ENCODE measurements at regions not wholly inside any gene's neighbourhood (a gene's known extent, or its start where the extent isn't known, plus 50 kb on each side); places are given as distances from the start of the nearest gene placed in this dataset.

GRCh38 chr20:57894096-57894495 lies 184.3 kb upstream of the PMEPA1 start:
- Histone ChIP-seq H3K4me1 (no peaks in the 10 kb centered on the region), H3K27ac (no peak overlapping the region), H3K9me3 (no peaks in the 10 kb centered on the region), H3K4me3 (no peak overlapping the region), H3K36me3 (no peaks in the 10 kb centered on the region), H3K27me3 (no peaks in the 10 kb centered on the region)
- TF ChIP-seq POLR2A (IDR thresholded peaks at IDR 0.05): no peak
- TF ChIP-seq CTCF (IDR thresholded peaks at IDR 0.05): no peak
- intact Hi-C loops (cut with DNase I; ENCODE audit: low total_unique reads): no loop called here
- no peak for DNase-seq

- intact Hi-C loops (cut with DNase I; ENCODE audit: low total_unique reads): no loop called here
- Histone ChIP-seq H3K27ac (no peak overlapping the region), H3K9me3 (no peaks in the 10 kb centered on the region), H3K4me1 (no peaks in the 10 kb centered on the region), H3K27me3 (no peaks in the 10 kb centered on the region), H3K36me3 (no peaks in the 10 kb centered on the region), H3K4me3 (no peak overlapping the region)
- no peak for DNase-seq
- TF ChIP-seq CTCF (IDR thresholded peaks at IDR 0.05): no peak
- no peak for TF ChIP-seq POLR2A (IDR thresholded peaks at IDR 0.05)
Observed at GRCh38 chr20:57893366-57893999, 183.7 kb upstream of the PMEPA1 start.

- no peak for DNase-seq
- H3K36me3 ChIP-seq: no peaks in the 10 kb centered on the region
- intact Hi-C loops (cut with DNase I; ENCODE audit: low total_unique reads): no loop called here
Observed at GRCh38 chr20:57892471-57892870, 182.7 kb upstream of the PMEPA1 start.

GRCh38 chr20:57891014-57891413 lies 181.2 kb upstream of the PMEPA1 start:
- Histone ChIP-seq H3K4me1 (no peaks in the 10 kb centered on the region), H3K9me3 (no peaks in the 10 kb centered on the region), H3K36me3 (no peaks in the 10 kb centered on the region), H3K27ac (no peak overlapping the region), H3K27me3 (no peaks in the 10 kb centered on the region), H3K4me3 (no peak overlapping the region)
- intact Hi-C loops (cut with DNase I; ENCODE audit: low total_unique reads): no loop called here
- DNase-seq: no peak
- TF ChIP-seq POLR2A (IDR thresholded peaks at IDR 0.05): no peak
- TF ChIP-seq CTCF (IDR thresholded peaks at IDR 0.05): no peak

More at GRCh38 chr20:57892471-57892870, 182.7 kb upstream of the PMEPA1 start:
- no peak overlapping the region for H3K27ac ChIP-seq
- TF ChIP-seq CTCF (IDR thresholded peaks at IDR 0.05) (no peak), POLR2A (IDR thresholded peaks at IDR 0.05) (no peak)
- H3K27me3 ChIP-seq: no peaks in the 10 kb centered on the region
- no peak overlapping the region for H3K4me3 ChIP-seq
- H3K4me1 ChIP-seq: no peaks in the 10 kb centered on the region
- no peaks in the 10 kb centered on the region for H3K9me3 ChIP-seq

- H3K36me3 ChIP-seq: no peaks in the 10 kb centered on the region
- intact Hi-C loops (cut with DNase I; ENCODE audit: low total_unique reads): no loop called here
- TF ChIP-seq POLR2A (IDR thresholded peaks at IDR 0.05): no peak
- no peak for TF ChIP-seq CTCF (IDR thresholded peaks at IDR 0.05)
- no peaks in the 10 kb centered on the region for H3K9me3 ChIP-seq
- H3K4me1 ChIP-seq: no peaks in the 10 kb centered on the region
- H3K27me3 ChIP-seq: no peaks in the 10 kb centered on the region
- DNase-seq: peak in 1 of 2 donors; percentile 2
- no peak overlapping the region for H3K27ac ChIP-seq
- H3K4me3 ChIP-seq: no peak overlapping the region
Observed at GRCh38 chr20:57890202-57890800, 180.5 kb upstream of the PMEPA1 start.

All from uterus (tissue), 3 donors.